H1 (cell line): ENCODE measurements at regions not wholly inside any gene's neighbourhood (a gene's known extent, or its start where the extent isn't known, plus 50 kb on each side); places are given as distances from the start of the nearest gene placed in this dataset.

ENCODE experiments used
- GTF2F1 ChIP-seq: IDR thresholded peaks from 2 replicates; pipeline ENCODE4 v1.6.1; 2012; ENCODE audit warnings: low read depth, low read length, improper control_type of control experiment, borderline replicate concordance
- KDM1A ChIP-seq: fragments of 200-600, 300-600 bp; sonication (generic); IDR thresholded peaks from 2 replicates; pipeline ENCODE4 v1.7.1; 2016; ENCODE audit warnings: mild to moderate bottlenecking, low read length, borderline replicate concordance
- NANOG ChIP-seq: IDR thresholded peaks from 2 replicates; pipeline ENCODE4 v1.6.1; 2011; ENCODE audit warnings: low read length, low read depth, mild to moderate bottlenecking, inconsistent platforms; ENCODE audit not compliant: insufficient read depth, poor library complexity, severe bottlenecking
- NRF1 ChIP-seq: IDR thresholded peaks from 2 replicates; pipeline ENCODE4 v1.6.1; 2011; ENCODE audit warnings: mild to moderate bottlenecking, low read depth, low read length, improper control_type of control experiment
- SRF ChIP-seq: IDR thresholded peaks from 2 replicates; pipeline ENCODE4 v1.6.1; 2011; ENCODE audit warnings: mild to moderate bottlenecking, low read depth, low read length, moderate library complexity
- TF ChIP-seq, protein P1 (sequence below): fragments of 300-600 bp; sonication (generic); IDR thresholded peaks from 2 replicates; pipeline ENCODE4 v1.7.1; 2012; ENCODE audit warnings: low read length, moderate library complexity, mild to moderate bottlenecking, inconsistent platforms; ENCODE audit not compliant: insufficient replicate concordance
- TF ChIP-seq, protein P2 (sequence below), 3 experiments: IDR thresholded peaks; 1 replicate in 2 of 3; 2 replicates in 1 of 3; pipeline versions ENCODE4 v1.5.1 to v1.6.1; 2011; ENCODE audit warnings: low read length in 3 of 3, mild to moderate bottlenecking in 3 of 3, inconsistent platforms in 2 of 3, low read depth in 1 of 3, moderate library complexity in 1 of 3; ENCODE audit not compliant: insufficient read depth in 1 of 3; ENCODE audit errors: control extremely low read depth in 1 of 3

DNA sequence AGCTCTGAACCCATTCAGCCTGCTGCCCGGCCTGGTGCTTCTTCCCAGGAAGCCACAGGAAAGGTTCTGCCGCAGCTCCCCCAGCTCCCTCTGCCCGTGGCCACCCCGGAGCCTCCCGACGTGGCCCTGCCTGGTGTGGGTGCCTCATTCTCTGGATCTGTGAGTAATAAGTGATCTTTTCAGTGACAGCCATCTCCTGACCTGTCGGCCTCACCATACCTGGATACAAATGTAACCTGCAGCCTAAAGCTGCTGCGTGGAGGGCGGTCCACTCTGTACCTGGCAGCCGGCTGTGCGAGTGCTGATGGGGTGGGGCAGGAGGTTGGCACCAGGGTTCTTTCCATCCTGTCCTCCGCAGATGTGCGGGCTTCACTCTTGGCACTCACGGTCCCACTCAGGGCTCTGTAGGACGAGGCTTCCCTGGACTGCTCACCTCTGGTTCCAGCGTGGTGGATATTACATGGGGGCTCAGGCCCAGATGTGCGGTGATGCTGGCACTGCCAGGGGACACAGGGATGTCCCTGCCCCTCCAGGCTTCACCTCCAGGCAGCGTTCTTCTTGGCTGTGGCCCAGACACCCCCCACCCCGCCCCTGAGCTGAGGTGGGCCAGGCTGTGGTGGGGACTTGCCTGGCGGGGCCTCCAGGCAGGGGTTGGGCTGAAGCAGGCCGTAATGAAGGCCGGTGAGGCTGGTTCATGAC is 748.5 kb downstream of the BRD1 start (continued):
- TF ChIP-seq, protein P1, sequence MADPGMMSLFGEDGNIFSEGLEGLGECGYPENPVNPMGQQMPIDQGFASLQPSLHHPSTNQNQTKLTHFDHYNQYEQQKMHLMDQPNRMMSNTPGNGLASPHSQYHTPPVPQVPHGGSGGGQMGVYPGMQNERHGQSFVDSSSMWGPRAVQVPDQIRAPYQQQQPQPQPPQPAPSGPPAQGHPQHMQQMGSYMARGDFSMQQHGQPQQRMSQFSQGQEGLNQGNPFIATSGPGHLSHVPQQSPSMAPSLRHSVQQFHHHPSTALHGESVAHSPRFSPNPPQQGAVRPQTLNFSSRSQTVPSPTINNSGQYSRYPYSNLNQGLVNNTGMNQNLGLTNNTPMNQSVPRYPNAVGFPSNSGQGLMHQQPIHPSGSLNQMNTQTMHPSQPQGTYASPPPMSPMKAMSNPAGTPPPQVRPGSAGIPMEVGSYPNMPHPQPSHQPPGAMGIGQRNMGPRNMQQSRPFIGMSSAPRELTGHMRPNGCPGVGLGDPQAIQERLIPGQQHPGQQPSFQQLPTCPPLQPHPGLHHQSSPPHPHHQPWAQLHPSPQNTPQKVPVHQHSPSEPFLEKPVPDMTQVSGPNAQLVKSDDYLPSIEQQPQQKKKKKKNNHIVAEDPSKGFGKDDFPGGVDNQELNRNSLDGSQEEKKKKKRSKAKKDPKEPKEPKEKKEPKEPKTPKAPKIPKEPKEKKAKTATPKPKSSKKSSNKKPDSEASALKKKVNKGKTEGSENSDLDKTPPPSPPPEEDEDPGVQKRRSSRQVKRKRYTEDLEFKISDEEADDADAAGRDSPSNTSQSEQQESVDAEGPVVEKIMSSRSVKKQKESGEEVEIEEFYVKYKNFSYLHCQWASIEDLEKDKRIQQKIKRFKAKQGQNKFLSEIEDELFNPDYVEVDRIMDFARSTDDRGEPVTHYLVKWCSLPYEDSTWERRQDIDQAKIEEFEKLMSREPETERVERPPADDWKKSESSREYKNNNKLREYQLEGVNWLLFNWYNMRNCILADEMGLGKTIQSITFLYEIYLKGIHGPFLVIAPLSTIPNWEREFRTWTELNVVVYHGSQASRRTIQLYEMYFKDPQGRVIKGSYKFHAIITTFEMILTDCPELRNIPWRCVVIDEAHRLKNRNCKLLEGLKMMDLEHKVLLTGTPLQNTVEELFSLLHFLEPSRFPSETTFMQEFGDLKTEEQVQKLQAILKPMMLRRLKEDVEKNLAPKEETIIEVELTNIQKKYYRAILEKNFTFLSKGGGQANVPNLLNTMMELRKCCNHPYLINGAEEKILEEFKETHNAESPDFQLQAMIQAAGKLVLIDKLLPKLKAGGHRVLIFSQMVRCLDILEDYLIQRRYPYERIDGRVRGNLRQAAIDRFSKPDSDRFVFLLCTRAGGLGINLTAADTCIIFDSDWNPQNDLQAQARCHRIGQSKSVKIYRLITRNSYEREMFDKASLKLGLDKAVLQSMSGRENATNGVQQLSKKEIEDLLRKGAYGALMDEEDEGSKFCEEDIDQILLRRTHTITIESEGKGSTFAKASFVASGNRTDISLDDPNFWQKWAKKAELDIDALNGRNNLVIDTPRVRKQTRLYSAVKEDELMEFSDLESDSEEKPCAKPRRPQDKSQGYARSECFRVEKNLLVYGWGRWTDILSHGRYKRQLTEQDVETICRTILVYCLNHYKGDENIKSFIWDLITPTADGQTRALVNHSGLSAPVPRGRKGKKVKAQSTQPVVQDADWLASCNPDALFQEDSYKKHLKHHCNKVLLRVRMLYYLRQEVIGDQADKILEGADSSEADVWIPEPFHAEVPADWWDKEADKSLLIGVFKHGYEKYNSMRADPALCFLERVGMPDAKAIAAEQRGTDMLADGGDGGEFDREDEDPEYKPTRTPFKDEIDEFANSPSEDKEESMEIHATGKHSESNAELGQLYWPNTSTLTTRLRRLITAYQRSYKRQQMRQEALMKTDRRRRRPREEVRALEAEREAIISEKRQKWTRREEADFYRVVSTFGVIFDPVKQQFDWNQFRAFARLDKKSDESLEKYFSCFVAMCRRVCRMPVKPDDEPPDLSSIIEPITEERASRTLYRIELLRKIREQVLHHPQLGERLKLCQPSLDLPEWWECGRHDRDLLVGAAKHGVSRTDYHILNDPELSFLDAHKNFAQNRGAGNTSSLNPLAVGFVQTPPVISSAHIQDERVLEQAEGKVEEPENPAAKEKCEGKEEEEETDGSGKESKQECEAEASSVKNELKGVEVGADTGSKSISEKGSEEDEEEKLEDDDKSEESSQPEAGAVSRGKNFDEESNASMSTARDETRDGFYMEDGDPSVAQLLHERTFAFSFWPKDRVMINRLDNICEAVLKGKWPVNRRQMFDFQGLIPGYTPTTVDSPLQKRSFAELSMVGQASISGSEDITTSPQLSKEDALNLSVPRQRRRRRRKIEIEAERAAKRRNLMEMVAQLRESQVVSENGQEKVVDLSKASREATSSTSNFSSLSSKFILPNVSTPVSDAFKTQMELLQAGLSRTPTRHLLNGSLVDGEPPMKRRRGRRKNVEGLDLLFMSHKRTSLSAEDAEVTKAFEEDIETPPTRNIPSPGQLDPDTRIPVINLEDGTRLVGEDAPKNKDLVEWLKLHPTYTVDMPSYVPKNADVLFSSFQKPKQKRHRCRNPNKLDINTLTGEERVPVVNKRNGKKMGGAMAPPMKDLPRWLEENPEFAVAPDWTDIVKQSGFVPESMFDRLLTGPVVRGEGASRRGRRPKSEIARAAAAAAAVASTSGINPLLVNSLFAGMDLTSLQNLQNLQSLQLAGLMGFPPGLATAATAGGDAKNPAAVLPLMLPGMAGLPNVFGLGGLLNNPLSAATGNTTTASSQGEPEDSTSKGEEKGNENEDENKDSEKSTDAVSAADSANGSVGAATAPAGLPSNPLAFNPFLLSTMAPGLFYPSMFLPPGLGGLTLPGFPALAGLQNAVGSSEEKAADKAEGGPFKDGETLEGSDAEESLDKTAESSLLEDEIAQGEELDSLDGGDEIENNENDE = no peak
- no peak for TF ChIP-seq NRF1
- TF ChIP-seq GTF2F1 = no peak
- no peak for TF ChIP-seq NANOG
- TF ChIP-seq SRF = no peak
- TF ChIP-seq KDM1A = no peak
- TF ChIP-seq, protein P2, sequence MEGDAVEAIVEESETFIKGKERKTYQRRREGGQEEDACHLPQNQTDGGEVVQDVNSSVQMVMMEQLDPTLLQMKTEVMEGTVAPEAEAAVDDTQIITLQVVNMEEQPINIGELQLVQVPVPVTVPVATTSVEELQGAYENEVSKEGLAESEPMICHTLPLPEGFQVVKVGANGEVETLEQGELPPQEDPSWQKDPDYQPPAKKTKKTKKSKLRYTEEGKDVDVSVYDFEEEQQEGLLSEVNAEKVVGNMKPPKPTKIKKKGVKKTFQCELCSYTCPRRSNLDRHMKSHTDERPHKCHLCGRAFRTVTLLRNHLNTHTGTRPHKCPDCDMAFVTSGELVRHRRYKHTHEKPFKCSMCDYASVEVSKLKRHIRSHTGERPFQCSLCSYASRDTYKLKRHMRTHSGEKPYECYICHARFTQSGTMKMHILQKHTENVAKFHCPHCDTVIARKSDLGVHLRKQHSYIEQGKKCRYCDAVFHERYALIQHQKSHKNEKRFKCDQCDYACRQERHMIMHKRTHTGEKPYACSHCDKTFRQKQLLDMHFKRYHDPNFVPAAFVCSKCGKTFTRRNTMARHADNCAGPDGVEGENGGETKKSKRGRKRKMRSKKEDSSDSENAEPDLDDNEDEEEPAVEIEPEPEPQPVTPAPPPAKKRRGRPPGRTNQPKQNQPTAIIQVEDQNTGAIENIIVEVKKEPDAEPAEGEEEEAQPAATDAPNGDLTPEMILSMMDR (IDR thresholded peaks at IDR 0.05; ENCODE audit: control extremely low read depth in 1 of 3, insufficient read depth in 1 of 3, low read depth in 1 of 3, low read length in 3 of 3) = no peak
